ENCODE measurements at regions not wholly inside any gene's neighbourhood (a gene's known extent, or its start where the extent isn't known, plus 50 kb on each side); places are given as distances from the start of the nearest gene placed in this dataset.
"Not testable (repeated sequence)": the region's sequence is repeated elsewhere in the genome, so short reads cannot be mapped to it uniquely, and the experiment has no call there.

- CTCF ChIA-PET: no interaction called here
- POLR2A ChIA-PET: no interaction called here
- DNase-seq (ENCODE audit: extremely low spot score): no peak
- TF ChIP-seq L3MBTL2 (conservative IDR thresholded peaks at IDR 0.05) (no peak), CTBP1 (IDR thresholded peaks at IDR 0.05; ENCODE audit: borderline replicate concordance) (no peak), FOXM1 (IDR thresholded peaks at IDR 0.05; ENCODE audit: borderline replicate concordance) (no peak), TARDBP (IDR thresholded peaks at IDR 0.05) (no peak), FOXK2 (IDR thresholded peaks at IDR 0.05) (no peak), SP1 (IDR thresholded peaks at IDR 0.05) (no peak), ARNT (IDR thresholded peaks at IDR 0.05) (no peak), FOXA1 (IDR thresholded peaks at IDR 0.05) (no peak), ELF4 (IDR thresholded peaks at IDR 0.05) (no peak), ZNF384 (IDR thresholded peaks at IDR 0.05) (no peak), HDGF (IDR thresholded peaks at IDR 0.05; ENCODE audit: borderline replicate concordance) (no peak), PKNOX1 (IDR thresholded peaks at IDR 0.05) (no peak), LEF1 (IDR thresholded peaks at IDR 0.05; ENCODE audit: borderline replicate concordance) (no peak), NFRKB (IDR thresholded peaks at IDR 0.05) (no peak), BHLHE40 (IDR thresholded peaks at IDR 0.05; ENCODE audit: borderline replicate concordance) (no peak), SUZ12 (IDR thresholded peaks at IDR 0.05) (no peak)
These were observed 67.7 kb downstream of the MATN1 start for GRCh38 chr1:30655672-30656071.

- no peak for DNase-seq (ENCODE audit: extremely low spot score)
- CTCF ChIA-PET: no interaction called here
- POLR2A ChIA-PET: no interaction called here
- TF ChIP-seq NFRKB (IDR thresholded peaks at IDR 0.05) (no peak), CTBP1 (IDR thresholded peaks at IDR 0.05; ENCODE audit: borderline replicate concordance) (no peak), BHLHE40 (IDR thresholded peaks at IDR 0.05; ENCODE audit: borderline replicate concordance) (no peak), FOXK2 (IDR thresholded peaks at IDR 0.05) (no peak), FOXM1 (IDR thresholded peaks at IDR 0.05; ENCODE audit: borderline replicate concordance) (no peak), SP1 (IDR thresholded peaks at IDR 0.05) (no peak), L3MBTL2 (conservative IDR thresholded peaks at IDR 0.05) (no peak), HDGF (IDR thresholded peaks at IDR 0.05; ENCODE audit: borderline replicate concordance) (no peak), LEF1 (IDR thresholded peaks at IDR 0.05; ENCODE audit: borderline replicate concordance) (no peak)
These were observed 69.2 kb downstream of the MATN1 start for GRCh38 chr1:30654188-30654587.

GRCh38 chr1:30652152-30652841 lies 71.1 kb downstream of the MATN1 start:
- ChIA-PET CTCF (no interaction called here), POLR2A (no interaction called here)
- no peak for TF ChIP-seq BHLHE40 (IDR thresholded peaks at IDR 0.05; ENCODE audit: borderline replicate concordance)
- TF ChIP-seq SP1 (IDR thresholded peaks at IDR 0.05): no peak
- TF ChIP-seq HDGF (IDR thresholded peaks at IDR 0.05; ENCODE audit: borderline replicate concordance): no peak
- TF ChIP-seq TARDBP (IDR thresholded peaks at IDR 0.05): no peak
- no peak for TF ChIP-seq PKNOX1 (IDR thresholded peaks at IDR 0.05)
- DNase-seq (ENCODE audit: extremely low spot score): no peak

GRCh38 chr1:30651395-30651794 lies 72.0 kb downstream of the MATN1 start:
- DNase-seq (ENCODE audit: extremely low spot score); POLR2A ChIA-PET; CTCF ChIA-PET: not testable (repeated sequence)

- POLR2A ChIA-PET: no interaction called here
These were observed 72.4 kb downstream of the MATN1 start for GRCh38 chr1:30650968-30651320.

More at GRCh38 chr1:30650968-30651320, 72.4 kb downstream of the MATN1 start:
- TF ChIP-seq NFRKB (IDR thresholded peaks at IDR 0.05): no peak
- TF ChIP-seq FOXA1 (IDR thresholded peaks at IDR 0.05): no peak
- no peak for TF ChIP-seq ARNT (IDR thresholded peaks at IDR 0.05)
- TF ChIP-seq SUZ12 (IDR thresholded peaks at IDR 0.05): no peak
- TF ChIP-seq PKNOX1 (IDR thresholded peaks at IDR 0.05): no peak
- no peak for TF ChIP-seq ELF4 (IDR thresholded peaks at IDR 0.05)
- no peak for TF ChIP-seq HDGF (IDR thresholded peaks at IDR 0.05; ENCODE audit: borderline replicate concordance)
- TF ChIP-seq FOXK2 (IDR thresholded peaks at IDR 0.05): no peak
- TF ChIP-seq LEF1 (IDR thresholded peaks at IDR 0.05; ENCODE audit: borderline replicate concordance): no peak
- no peak for TF ChIP-seq FOXM1 (IDR thresholded peaks at IDR 0.05; ENCODE audit: borderline replicate concordance)
- TF ChIP-seq TARDBP (IDR thresholded peaks at IDR 0.05): no peak
- TF ChIP-seq CTBP1 (IDR thresholded peaks at IDR 0.05; ENCODE audit: borderline replicate concordance): no peak
- TF ChIP-seq ZNF384 (IDR thresholded peaks at IDR 0.05): no peak
- no peak for TF ChIP-seq SP1 (IDR thresholded peaks at IDR 0.05)
- TF ChIP-seq L3MBTL2 (conservative IDR thresholded peaks at IDR 0.05): no peak
- TF ChIP-seq BHLHE40 (IDR thresholded peaks at IDR 0.05; ENCODE audit: borderline replicate concordance): no peak
- no peak for DNase-seq (ENCODE audit: extremely low spot score)
- CTCF ChIA-PET: no interaction called here
